ENCODE measurements at regions not wholly inside any gene's neighbourhood (a gene's known extent, or its start where the extent isn't known, plus 50 kb on each side); places are given as distances from the start of the nearest gene placed in this dataset.
"Not testable (repeated sequence)": the region's sequence is repeated elsewhere in the genome, so short reads cannot be mapped to it uniquely, and the experiment has no call there.

- DNase-seq: no peak
Measured at GRCh38 chr3:112736386-112736785, 95.4 kb upstream of the CCDC80 start.

- no peak for DNase-seq
Measured at GRCh38 chr3:112735926-112736325, 95.0 kb upstream of the CCDC80 start.

GRCh38 chr3:112734736-112735350 is 93.9 kb upstream of the CCDC80 start:
- peak; percentile 23 for DNase-seq

- no peak for DNase-seq
Measured at GRCh38 chr3:112734171-112734570, 93.2 kb upstream of the CCDC80 start.

GRCh38 chr3:112730210-112730609 is 89.3 kb upstream of the CCDC80 start:
- no peak for DNase-seq

DNA sequence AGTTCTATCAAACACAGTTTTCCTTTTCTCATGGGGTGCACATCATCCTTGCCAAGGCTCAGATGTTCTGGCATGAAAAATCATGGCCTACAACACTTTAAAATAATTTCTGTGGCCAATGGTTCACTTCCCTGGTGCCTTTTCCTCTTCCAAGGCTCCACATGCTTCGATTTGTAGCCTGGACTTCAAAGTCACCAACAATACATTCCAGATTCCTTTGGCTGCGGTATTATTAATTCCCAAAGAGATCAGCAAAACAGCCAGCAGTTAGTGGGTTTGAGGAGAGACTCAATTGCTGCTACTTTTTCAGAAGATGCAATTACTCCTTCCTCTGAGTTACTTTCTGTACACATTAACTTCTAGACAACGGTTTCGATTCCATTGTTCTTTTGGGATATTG is 80.3 kb upstream of the CCDC80 start:
- DNase-seq: no peak

DNA sequence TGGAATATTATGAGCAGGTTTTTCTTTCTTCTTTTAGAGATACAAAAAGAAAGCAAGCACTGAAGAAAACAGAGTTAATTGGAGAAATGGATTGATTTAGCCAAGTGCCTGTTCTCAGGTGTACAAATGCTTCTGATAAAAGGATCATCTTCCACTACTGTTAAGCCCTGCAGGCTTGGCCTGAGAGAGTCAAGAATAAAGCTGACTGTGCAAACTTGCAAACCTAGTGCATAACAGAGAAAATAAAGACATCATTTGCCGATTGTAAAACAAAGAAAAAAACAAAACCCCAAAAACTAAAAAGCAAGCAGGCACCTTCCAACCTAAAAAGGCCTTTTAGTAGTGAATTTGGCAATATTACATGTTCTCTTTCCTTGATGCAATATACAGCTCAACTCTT is 78.0 kb upstream of the CCDC80 start:
- no peak for DNase-seq

DNA sequence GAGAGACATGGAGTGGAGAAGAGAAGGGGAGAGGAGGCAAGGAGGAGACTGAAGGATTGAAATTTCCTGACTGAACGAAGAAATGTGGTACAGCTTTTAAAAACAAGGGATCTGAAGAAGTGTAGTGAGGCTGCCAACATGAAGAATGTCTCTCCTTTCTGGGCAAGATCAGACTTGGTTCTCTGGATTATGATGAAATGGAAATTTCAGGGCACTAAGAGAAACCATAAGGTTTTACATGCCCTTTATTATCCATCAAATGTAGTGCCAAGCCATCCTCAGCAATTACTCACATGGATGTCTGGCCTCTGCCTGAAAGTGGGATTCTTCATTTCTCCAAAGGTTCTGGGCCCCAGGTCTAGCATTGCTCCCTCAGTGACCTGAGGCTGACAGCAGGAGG is 77.6 kb upstream of the CCDC80 start:
- DNase-seq: no peak

- no peak for DNase-seq
Measured at GRCh38 chr3:112709911-112710310, 69.0 kb upstream of the CCDC80 start.

DNA sequence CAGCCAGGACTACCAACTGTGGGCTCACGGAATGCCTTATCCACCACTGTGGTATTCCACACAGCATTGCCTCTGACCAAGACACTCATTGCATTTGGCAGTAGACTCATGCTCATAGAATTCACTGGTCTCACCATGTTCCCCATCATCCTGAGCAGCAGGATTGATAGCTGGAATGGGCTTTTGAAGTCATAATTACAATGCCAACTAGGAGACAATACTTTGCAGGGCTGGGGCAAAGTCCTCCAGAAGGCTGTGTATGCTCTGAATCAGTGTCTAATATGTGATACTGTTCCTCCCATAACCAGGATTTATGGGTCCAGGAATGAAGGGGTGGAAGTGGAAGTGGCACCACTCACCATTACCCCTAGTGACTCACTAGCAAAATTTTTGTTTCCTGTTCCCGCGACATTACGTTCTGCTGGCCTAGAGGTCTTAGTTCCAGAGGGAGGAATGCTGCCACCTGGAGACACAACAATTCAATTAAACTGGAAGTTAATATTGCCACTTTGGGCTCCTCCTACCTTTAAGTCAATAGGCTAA is 58.6 kb upstream of the CCDC80 start:
- DNase-seq: no peak

GRCh38 chr3:112698442-112698841 is 57.5 kb upstream of the CCDC80 start:
- not testable (repeated sequence) for DNase-seq

DNA sequence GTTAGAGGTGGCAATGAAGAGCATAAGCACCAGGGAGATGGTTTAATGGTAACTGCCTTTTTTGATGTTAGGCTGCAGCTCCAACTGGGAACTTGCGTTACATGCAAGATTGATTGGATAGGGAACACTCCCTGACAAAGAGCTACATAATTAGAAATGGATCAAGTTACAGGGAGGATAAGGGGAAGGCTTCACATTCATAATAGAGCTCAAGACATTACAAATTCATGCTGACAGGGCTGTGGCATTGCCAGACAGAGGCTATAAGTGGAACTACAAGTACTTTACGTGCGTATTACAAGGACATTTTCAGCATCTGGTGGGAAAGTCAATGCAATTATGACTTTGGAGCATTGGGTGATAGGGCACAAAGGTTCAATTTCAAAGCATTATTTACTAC is 55.3 kb upstream of the CCDC80 start:
- DNase-seq: not testable (repeated sequence)

DNA sequence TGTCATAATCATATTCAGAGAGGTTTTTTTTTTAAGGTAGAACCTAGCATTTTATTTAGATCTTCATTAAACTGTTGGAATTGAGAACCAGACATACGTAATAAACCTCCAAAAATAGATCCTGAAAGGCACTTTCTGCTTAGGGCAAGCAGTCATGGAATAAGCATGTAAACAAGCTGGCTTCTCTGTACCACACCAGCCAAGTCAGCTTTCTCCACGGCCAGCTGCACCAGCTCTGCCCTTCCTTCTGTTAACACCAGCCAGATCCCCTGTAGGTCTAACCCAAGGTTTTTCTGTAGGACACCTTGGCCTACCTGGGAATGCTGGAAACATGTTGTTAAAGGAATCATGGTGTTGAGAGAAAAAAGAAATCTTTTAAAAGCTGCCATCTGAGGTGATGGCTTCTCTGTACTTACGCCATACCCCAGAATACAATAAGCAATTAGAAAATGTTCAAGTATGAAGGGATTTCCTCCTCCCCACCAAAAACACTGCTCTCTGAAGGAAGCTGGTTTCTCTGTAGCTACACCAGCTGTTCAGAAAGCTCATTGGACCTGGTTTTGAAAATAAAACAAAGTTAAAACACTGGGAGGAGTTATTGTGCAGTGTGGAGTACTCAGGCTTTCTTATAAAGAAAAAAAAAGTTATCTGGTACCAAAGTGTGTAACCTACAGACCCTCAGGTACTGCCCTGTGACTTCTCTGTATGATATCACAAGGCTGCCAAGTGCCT is 54.6 kb upstream of the CCDC80 start:
- not testable (repeated sequence) for DNase-seq

DNA sequence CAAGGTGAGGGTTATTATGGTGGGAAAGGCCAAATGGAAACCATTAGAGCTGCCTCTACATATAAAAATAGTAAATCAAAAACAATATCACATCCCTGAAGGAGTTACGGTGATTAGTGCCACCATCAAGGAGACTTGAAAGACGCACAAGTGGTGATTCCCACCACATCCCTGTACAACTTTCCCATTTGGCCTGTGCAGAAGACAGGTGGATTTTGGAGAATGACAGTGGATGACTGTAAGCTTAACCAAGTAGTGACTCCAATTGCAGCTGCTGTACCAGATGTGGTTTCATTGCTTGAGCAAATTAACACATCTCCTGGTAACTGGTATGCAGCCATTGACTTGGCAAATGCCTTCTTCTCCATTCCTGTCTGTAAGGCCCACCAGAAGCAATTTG is 54.0 kb upstream of the CCDC80 start:
- not testable (repeated sequence) for DNase-seq

- DNase-seq: no peak
Measured at GRCh38 chr3:112693186-112693585, 52.2 kb upstream of the CCDC80 start.

Data from DMS 273 treated with DMSO at 0.1 percent for 48 hours (cell line).